ENCODE measurements at regions not wholly inside any gene's neighbourhood (a gene's known extent, or its start where the extent isn't known, plus 50 kb on each side); places are given as distances from the start of the nearest gene placed in this dataset.

- TF ChIP-seq CTCF (IDR thresholded peaks at IDR 0.05) (no peak), EP300 (IDR thresholded peaks at IDR 0.05) (no peak)
Observed at GRCh38 chr2:8486141-8486540, 195.7 kb upstream of the ID2 start.

Measured in esophagus muscularis mucosa (tissue), 3 donors.